ENCODE measurements at regions not wholly inside any gene's neighbourhood (a gene's known extent, or its start where the extent isn't known, plus 50 kb on each side); places are given as distances from the start of the nearest gene placed in this dataset.

DNA sequence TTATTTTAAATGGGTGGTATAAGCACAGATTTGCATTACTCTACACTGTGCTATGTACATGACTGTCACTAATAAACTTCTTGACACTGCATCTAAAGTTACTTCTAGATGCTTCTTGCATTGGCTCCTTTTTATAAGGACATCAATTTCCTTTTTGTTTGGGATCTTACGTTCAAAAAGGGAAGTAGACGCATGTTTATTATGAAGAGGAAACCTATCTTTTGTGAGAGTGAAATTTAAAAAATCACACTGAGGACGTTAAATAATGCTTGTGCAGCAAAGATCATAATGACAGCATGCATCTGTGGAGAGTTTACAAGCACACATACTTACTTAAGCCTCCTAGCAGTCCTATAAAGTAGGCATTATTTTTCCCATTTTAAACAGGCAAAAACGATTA, 479.5 kb downstream of the CD83 start (continued):
- TF ChIP-seq LARP7 (IDR thresholded peaks at IDR 0.05) (no peak), HCFC1 (IDR thresholded peaks at IDR 0.05; ENCODE audit: low read length) (no peak), MYB (IDR thresholded peaks at IDR 0.05; ENCODE audit: borderline replicate concordance, low read depth, low read length) (no peak), ATF3 (IDR thresholded peaks at IDR 0.05; ENCODE audit: borderline replicate concordance, extremely low read depth, low read depth, low read length) (no peak), STAT3 (IDR thresholded peaks at IDR 0.05; ENCODE audit: low read depth, low read length) (no peak), POLR2A (IDR thresholded peaks at IDR 0.05; ENCODE audit: low read depth, low read length) (no peak)
- TF ChIP-seq, protein P1, sequence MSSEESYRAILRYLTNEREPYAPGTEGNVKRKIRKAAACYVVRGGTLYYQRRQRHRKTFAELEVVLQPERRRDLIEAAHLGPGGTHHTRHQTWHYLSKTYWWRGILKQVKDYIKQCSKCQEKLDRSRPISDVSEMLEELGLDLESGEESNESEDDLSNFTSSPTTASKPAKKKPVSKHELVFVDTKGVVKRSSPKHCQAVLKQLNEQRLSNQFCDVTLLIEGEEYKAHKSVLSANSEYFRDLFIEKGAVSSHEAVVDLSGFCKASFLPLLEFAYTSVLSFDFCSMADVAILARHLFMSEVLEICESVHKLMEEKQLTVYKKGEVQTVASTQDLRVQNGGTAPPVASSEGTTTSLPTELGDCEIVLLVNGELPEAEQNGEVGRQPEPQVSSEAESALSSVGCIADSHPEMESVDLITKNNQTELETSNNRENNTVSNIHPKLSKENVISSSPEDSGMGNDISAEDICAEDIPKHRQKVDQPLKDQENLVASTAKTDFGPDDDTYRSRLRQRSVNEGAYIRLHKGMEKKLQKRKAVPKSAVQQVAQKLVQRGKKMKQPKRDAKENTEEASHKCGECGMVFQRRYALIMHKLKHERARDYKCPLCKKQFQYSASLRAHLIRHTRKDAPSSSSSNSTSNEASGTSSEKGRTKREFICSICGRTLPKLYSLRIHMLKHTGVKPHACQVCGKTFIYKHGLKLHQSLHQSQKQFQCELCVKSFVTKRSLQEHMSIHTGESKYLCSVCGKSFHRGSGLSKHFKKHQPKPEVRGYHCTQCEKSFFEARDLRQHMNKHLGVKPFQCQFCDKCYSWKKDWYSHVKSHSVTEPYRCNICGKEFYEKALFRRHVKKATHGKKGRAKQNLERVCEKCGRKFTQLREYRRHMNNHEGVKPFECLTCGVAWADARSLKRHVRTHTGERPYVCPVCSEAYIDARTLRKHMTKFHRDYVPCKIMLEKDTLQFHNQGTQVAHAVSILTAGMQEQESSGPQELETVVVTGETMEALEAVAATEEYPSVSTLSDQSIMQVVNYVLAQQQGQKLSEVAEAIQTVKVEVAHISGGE (CRISPR knock-in tag; IDR thresholded peaks at IDR 0.05), result no peak

DNA sequence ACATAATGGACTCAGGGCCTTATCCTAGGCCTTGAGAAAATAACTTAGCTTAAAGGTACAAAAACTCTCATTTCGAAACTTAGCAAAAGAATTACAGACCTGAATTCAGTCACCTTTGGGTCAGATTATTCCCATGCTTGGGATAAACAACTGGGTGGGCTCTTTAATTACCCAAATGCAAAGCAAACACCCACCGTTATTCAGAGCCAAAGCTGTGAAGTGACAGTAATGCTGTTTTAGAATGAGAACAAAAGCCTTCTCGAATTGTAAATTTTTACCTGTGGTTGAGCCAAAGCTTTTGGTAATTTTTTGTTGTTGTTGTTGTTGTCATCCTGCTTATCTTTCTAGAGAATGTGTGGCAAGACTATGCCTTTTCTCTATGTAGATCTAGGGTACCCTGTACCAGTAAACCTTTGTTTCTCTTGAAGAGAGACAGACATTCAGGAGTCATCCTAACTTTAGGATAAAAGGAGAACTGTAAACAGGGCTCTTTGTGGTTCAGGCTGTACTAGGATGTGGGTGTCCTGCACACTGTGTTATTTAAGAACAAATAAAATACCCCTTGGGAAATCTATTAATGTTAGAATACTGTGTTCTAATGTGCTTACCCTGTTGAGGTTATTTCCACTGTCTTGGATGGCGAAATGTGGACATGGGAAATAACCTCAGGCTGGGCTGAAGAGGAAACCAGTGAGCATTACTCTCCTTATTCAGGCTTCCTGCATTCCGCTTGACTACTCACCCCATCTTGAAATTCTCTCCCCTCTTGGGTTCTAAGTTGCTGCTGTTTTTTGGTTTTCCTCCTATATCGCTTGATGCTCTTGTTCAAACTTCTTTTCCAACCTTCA, 480.7 kb downstream of the CD83 start:
- CTCF ChIA-PET, result interaction anchor here (0.9 kb wide), 1 partner anchor 109 kb away, joined by 3 read pairs; no protein-coding TSS in a partner anchor
- no TSS peak for BruUV-seq (replicated peaks)
- H3K79me2 ChIP-seq (ENCODE audit: control insufficient read depth, insufficient read depth, low read length), result no peaks in the 10 kb centered on the region
- TF ChIP-seq SKIL (IDR thresholded peaks at IDR 0.05; ENCODE audit: low read depth, poor library complexity, severe bottlenecking) (no peak), ESRRA (IDR thresholded peaks at IDR 0.05; ENCODE audit: low read length) (no peak), EGR1 (IDR thresholded peaks at IDR 0.05; ENCODE audit: borderline replicate concordance in 1 of 2, low read depth in 2 of 2, low read length in 2 of 2) (no peak)
- TF ChIP-seq, protein P2, sequence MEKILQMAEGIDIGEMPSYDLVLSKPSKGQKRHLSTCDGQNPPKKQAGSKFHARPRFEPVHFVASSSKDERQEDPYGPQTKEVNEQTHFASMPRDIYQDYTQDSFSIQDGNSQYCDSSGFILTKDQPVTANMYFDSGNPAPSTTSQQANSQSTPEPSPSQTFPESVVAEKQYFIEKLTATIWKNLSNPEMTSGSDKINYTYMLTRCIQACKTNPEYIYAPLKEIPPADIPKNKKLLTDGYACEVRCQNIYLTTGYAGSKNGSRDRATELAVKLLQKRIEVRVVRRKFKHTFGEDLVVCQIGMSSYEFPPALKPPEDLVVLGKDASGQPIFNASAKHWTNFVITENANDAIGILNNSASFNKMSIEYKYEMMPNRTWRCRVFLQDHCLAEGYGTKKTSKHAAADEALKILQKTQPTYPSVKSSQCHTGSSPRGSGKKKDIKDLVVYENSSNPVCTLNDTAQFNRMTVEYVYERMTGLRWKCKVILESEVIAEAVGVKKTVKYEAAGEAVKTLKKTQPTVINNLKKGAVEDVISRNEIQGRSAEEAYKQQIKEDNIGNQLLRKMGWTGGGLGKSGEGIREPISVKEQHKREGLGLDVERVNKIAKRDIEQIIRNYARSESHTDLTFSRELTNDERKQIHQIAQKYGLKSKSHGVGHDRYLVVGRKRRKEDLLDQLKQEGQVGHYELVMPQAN (conservative IDR thresholded peaks at IDR 0.05), result no peak

More for the DNA sequence above, 480.7 kb downstream of the CD83 start:
- Histone ChIP-seq H3K27ac (ENCODE audit: control insufficient read depth, insufficient read depth) (no peak overlapping the region), H3K4me1 (ENCODE audit: control insufficient read depth, insufficient read depth, low read length) (no peaks in the 10 kb centered on the region), H3K9ac (ENCODE audit: control insufficient read depth, insufficient read depth, low read length) (no peak overlapping the region), H3K4me3 (no peak overlapping the region), H3K4me2 (ENCODE audit: control insufficient read depth, insufficient read depth) (no peak overlapping the region), H2AFZ (ENCODE audit: control insufficient read depth, low read depth, low read length) (no peak overlapping the region), H3K27me3 (replicated peaks in 1 of 2; ENCODE audit: control insufficient read depth in 2 of 2, insufficient read depth in 2 of 2, low read length in 1 of 2) (no peaks in the 10 kb centered on the region; a peak in 1 of 4 replicates), H3K9me3 (replicated peaks; ENCODE audit: control insufficient read depth, insufficient read depth, low read length) (no peaks in the 10 kb centered on the region; the same call in 2 of the 3 replicates), H4K20me1 (ENCODE audit: control insufficient read depth, insufficient read depth) (no peaks in the 10 kb centered on the region), H3K36me3 (ENCODE audit: control insufficient read depth in 2 of 2, insufficient read depth in 2 of 2, low read length in 1 of 2) (no peaks in the 10 kb centered on the region)
- ChIA-PET SMC1A (ENCODE audit: uncharacterized antibody, unreplicated experiment) (no interaction called here), RAD21 (ENCODE audit: unreplicated experiment) (no interaction called here), POLR2A (no interaction called here)
- in situ Hi-C loops (cut with MboI) (no loop called here), intact Hi-C loops (cut with micrococcal nuclease; ENCODE audit: unreplicated experiment) (no loop called here)
- DNase-seq (ENCODE audit: low read depth, low spot score) (no peak), FAIRE-seq (no peak), ATAC-seq (no peak)
- 57% methylated on average over 6 of the region's 6 CpGs for WGBS (ENCODE audit: insufficient coverage, insufficient replicate concordance, low lambda C conversion rate, missing lambda C conversion rate)

Measured in GM12878 (cell line).